Stimulated activated CD8-positive, alpha-beta memory T cell treated with anti-CD3 and anti-CD28 coated beads, Interleukin-4, amount 100 ng/mL, for 48 hours (primary cell): ENCODE measurements at regions not wholly inside any gene's neighbourhood (a gene's known extent, or its start where the extent isn't known, plus 50 kb on each side); places are given as distances from the start of the nearest gene placed in this dataset.
"Not testable (repeated sequence)": the region's sequence is repeated elsewhere in the genome, so short reads cannot be mapped to it uniquely, and the experiment has no call there.

ENCODE experiments used
- DNase-seq: peaks from one replicate; pipeline ENCODE4 v3.0.0-alpha.2; 2020

DNA sequence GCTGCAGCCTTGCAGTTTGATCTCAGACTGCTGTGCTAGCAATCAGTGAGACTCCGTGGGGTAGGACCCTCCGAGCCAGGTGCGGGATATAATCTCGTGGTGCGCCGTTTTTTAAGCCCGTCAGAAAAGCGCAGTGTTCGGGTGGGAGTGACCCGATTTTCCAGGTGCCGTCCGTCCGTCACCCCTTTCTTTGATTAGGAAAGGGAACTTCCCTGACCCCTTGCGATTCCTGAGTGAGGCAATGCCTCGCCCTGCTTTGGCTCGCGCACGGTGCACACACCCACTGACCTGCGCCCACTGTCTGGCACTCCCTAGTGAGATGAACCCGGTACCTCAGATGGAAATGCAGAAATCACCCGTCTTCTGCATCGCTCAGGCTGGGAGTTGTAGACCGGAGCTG, 203.2 kb downstream of the SNCAIP start:
- DNase-seq: not testable (repeated sequence)

DNA sequence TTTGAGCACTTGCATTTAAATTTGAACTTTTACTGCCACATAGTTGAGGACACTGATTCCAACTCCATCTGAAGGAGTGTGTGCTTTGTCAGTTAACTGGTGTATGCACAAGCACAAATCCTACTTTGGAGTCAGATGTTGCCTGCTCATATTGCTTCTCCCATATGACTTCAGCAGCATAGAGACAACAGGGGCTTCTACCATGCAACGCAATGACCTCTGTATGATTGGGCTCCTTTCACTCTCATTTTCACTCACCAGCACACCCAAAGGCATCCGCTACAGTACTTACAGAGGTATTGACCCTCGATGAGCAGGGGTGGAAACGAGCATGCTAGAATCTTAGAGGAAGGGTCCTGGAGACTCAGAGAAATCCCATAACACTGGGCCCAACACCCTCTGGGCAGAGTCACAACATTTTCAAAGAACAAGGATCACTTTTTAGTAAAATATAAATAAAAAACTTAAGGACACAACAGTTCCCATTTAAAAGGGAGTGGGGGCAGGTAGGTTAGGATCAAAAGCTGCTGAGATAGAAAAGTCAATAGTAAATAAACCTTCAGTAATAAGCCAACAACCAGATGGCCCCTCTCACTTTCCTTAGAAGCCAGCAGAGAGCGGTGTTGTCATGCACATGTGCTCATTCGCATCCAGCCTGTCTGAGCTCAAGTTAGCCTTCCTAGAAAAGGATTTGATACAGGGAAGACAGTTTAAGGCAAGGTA, 203.8 kb downstream of the SNCAIP start:
- DNase-seq: no peak

DNA sequence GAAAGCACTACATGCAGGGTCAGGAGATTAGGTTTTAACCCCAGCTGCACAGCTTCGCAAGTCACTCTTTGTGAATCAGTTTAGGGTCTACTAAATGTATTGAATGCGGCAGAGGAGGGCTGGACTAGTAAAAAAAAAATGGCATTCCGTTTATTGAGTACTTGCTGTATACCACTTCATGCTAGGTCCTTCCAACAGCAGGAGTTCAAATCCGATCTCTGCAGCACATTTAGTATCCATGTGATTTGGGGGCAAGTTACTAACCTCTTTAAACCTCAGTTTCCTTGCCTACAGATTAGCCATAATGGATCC, 204.4 kb downstream of the SNCAIP start:
- no peak for DNase-seq

DNA sequence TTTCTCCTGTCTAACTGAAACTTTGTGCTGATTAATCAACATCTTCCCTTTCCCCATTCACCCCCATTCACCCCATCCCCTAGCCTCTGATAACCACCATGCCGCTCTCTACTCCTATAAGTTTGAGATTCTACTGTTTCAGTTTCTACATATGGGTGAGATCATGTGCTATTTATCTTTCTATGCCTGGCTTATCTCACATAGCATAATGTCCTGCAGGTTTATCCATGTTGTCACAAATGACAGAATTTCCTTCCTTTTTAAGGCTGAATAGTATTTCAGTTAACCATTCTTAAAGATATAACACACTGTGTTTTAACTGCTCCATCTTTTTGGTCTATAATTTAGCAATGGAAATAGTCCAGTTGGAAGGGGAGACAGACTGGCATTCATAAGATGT, 205.1 kb downstream of the SNCAIP start:
- no peak for DNase-seq

DNA sequence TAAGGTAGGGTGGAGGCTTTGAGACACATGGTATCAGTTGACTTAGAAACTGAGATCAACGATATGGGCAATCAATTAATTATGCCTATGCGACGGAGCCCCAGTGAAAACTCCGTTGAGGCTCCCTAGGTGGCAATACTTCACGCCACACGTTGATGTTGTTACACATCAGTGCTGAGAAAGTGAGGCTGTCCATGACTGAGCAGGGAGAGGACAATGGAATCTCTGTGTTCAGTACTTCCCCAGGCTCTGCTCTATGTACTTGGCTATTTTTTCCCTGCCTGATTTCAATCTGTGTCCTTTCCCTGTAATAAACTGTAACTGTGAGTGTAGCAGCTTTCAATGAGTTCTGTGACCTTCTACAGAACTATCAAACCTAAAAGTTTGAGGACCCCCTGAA, 211.7 kb downstream of the SNCAIP start:
- no peak for DNase-seq

DNA sequence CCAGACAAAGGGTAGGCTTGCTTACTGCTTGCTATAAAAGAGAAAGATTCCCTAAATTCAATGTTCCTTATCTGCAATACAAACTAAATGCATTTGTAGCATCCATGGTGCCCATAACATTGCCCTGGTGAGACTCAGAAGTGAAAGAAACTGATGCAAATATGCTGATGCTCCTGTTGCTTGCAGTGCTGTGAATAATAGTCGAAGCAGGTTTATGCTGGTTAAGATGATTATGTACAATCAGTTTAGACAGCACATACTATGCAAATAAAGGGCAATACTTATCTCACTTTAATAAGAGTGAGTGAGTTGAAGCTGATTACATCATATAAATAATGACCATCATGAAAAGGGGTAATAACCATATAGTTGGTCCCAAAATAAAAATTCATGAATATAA, 215.5 kb downstream of the SNCAIP start:
- no peak for DNase-seq

DNA sequence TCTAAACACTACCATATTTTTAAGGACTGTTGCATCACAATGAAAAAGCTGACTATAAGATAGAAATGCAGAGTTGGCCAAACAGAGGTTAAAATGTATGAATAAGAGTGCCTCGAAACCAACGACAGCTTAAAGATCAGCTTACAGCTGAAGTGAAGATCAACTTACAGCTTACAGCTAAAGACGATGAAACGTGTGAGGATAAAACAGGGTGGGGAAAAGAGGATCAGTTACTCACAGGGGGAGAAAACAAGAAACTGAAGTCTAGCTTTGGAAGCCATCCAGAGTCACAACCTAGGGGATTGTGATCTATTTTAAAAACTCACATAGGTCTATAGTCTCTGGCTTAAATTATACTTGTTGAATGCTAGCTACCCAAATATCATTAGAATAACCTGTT, 220.0 kb downstream of the SNCAIP start:
- no peak for DNase-seq

DNA sequence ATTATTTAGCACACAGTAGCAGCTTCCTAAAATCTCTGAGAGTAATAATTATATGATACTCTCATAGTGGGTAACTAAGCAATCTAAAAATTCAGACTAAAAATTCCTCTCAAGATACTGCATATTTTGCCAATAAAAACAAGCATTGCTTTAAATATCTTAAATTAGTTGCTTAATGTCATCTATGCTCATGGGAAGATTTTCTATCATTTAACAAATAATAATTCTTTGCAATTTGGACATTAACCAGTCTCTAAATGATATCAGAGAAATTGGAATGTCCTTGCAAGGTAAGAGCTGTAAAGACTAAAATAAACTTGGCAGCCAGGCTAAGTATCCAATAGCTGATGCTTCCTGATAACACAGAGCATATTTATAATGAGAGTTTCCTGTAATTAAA, 221.8 kb downstream of the SNCAIP start:
- no peak for DNase-seq

DNA sequence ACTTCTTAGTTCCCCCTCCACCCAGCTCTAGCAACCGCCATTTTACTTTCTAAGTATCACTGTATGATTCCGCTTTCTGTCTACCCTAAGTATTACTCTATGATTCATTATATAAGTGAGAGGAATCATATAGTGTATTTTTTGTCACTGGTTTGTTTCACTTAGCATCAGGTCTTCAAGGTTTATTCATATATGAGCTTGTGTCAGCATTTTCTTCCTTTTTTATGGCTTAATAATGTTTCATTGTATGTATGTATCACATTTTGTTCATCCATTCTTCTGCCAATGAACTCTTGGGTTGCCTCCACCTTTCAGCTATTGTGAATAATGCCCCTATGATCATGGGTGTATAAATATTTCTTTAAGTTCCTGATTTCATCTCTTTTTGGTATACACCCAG, 222.8 kb downstream of the SNCAIP start:
- no peak for DNase-seq

DNA sequence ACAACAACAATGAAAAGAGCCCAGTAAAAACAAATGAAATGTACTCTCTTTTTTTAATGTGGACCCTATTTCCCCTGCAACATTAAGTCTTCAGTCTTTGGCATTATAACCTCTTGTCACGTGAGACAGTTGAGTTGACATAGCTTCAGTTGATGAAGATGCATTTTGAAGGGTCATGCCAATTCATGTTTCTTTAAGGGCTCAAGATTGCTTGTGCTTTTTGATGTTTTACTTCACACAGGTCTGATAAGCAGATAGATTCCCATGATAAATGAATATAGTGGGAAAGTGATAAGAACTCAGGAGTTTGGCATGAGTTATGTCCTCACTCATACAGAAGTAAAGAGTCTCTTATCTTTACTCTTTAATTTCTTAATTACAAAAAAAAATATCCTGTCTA, 229.4 kb downstream of the SNCAIP start:
- no peak for DNase-seq

DNA sequence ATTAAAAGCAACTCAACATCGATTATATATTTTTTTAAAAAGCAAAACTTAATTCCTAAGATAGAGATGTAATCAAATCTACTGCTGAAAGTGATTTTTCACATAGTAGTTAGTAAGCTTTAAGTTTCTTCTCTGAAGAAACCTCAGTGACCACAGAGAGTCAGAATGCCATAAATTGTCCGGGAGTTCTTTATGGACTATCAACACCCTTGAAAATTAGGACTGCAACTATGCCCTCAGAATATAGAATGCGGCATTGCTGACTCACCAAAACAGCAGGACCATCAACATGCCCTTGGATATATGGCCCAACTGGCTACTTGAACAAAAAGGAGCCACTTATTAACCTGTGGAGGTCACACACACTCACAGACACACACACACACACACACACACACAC, 228.9 kb upstream of the SNX2 start:
- no peak for DNase-seq

DNA sequence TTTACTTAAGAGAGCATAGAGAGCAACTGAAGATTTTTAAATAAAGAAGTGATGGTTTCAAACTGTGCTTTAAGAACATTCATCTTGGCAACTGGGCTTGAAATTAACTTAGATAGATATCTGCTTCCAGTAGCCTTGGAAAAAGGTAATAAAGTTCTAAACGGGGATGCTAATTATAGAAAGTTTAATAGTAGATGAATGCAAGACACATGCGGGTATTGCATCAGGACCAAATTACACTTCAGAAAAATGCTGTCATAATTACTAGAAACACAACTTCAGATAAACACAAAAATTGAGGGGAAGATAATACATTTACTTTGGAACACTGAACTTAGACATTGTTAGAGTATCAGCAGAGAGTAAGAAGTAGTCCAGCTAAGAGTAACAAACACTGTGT, 227.7 kb upstream of the SNX2 start:
- DNase-seq: no peak

DNA sequence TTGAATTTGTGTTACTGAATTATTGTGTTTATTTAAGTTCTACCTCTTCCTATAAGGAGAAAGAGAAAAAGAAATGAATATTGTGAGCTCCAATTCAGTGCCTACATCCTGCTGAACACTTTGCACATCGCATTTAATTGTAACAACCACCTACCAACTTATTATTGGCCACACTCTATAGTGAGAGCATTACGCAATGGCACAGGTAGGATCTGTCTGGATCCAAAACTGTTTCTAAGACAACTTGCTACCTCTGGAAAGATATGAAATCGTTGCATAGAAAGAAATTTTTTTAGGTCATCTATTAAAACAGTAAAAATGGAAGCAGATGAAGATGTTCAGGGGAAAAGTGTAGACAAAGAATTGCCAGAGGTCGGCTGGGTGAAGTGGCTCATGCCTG, 227.2 kb upstream of the SNX2 start:
- no peak for DNase-seq

DNA sequence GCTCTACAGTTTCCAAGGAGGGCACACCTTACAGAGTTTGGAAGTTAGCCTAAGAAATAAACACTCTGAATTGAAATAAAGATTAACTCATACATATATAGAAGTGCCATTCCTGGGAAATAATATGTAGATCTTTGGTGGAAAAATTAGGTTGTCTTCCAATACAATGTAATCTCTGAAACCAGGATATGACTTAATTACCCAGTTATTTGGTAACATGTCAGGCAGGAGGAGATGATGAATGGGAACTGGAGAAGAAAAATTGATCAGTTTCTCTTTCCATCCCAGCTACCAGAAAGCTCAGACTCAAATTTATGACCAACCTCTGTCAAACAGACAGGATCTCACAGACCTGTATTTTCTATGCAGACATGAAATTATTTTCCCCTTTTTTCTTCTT, 215.2 kb upstream of the SNX2 start:
- no peak for DNase-seq

DNA sequence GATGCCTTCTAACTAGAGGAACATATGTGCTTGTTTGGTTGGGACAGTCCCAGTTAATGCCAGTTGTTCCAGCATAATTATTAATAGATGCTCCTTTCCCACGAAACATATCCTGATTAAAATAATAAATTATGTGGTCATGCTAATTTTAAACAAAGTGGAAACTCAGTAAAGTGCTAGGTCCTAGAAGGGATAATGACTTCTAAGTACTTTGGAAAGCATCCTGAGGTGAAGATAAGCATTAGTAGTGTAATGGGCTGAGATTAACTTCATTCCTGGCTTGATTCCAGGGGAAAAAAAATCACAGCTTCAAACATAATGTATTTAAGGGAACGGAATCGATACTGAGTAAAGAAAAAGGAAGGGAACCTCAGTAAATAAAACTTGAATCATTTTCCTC, 213.7 kb upstream of the SNX2 start:
- no peak for DNase-seq

DNA sequence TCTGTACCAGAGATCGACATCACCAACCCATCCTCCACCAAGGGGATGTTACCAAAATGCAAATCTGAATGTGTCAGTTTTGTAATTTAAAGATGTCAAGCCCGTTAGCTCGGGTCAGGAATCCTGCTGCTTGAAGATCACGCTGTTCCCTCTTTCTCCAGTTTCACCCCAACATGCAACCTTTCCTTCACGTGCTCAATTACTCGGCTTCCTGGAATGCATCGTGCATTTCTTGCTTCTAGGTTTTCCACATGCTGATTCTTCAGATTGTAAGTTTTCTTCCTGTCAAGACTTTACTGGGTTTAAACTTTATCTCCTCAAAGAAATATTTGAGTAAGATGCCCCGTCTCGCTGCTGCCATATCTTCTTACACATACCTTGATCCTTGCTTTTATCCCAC, 209.5 kb upstream of the SNX2 start:
- DNase-seq: no peak

DNA sequence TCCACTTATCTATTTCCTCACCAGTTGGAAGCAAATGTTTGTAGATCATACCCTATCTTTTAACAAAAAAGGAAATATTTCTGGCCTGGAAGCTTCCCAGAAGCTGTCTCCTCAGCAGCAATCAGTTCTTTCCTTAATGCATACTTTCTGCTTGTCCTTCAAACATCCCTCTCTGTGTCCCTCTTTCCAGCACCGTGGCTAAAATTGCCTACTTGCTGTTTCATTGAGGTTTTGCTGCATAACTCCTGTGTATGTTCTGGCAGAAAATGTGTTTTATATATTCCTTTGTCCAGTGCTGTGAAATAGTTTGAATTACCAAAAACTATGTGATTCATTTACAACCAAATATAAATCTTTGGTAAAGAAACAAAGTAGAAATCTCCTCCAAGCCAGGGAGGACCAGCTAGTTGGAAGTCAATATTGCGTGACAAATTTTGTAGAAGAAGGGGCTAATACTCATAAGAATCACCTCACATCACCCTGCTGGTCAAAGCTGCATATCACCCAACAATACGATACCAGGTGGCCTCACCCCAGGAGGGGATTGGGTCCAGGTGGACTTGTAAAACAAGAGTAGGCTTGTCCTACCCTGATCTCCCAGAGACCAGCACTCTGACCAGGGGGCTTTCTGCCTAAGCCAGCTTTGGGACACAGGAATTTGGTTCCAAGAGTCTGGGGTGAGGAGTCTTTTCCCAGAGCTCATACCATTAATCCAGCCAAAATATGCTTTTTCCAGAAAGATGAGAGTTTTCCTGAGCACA, 198.4 kb upstream of the SNX2 start:
- no peak for DNase-seq

DNA sequence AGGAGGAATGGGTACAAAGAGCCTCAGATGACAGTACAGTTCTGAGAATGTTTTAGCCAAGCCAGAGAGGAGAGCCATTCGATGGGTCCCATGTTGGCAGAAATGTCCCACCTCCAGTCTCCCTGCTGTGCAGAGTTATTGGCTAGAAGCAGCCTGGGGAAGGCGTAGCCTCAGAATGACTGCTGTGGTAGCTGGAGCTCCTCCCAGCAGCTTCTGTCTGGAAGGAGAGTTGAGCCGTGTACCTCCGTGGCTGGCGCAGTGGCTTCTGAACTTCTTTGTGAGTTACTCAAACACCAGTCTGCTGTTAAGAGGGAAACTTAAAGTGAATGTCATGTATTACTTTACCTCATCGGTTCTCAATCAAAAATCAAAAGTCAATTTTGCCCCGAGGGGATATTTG, 193.3 kb upstream of the SNX2 start:
- DNase-seq: no peak

DNA sequence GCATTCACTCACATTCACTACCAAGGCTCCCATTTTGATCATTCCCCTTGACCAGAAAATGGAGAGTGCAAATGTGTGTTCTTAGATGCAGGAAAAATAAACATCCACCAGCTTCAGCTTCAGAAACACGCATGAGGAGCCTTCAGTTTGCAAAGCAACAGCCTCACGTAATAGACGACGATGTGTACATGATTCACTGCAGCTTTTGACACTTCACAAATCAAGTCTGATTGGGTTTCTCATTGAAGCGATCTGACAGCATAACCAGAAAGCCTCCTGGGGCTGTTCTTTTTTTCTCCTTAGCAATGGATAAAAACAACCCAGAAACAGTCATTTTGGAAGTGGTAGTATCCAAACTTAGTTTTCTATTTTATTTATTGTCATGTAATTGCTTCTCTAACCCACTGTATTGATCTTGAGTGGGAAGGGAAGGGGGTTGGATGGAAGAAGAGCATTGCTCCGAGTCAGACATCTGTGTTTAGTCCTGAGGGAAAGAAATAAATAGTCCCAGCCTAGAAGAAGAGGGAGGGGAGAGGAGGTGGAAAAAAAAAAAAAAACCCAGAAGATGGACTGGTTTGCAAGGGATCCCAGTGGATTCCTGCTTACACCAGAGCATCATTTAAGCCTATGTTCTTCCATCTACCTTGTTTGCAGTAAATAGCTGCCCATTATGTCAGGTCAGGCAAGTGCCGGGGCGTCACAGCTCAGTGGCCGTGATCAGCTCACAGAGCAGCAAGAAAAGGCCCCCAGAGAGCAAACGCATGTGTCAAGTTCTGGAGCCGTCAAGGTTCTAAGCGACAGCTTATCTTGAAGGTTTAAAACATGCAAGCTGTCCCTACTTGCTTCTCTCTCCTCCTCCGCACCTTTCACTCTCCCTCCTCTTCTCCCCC, 190.2 kb upstream of the SNX2 start:
- DNase-seq: no peak

DNA sequence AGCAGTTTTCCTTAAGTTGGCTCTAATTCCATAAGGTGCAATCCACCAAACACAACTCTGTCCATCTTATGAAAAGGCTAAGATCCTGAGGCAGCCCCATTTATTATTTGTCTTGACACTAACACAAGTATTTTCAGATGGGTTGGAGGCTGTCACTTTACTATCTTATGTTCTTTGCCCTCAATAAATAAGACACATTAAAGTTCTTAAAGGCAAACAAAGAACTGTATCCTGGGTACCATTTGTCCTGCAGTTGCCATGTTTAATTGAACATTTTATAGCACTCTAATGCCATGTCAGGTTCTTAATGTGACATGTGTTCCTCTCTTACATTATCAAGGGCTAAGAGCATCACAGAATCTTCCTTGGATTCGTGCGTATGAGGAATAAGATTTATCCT, 189.5 kb upstream of the SNX2 start:
- DNase-seq: no peak

DNA sequence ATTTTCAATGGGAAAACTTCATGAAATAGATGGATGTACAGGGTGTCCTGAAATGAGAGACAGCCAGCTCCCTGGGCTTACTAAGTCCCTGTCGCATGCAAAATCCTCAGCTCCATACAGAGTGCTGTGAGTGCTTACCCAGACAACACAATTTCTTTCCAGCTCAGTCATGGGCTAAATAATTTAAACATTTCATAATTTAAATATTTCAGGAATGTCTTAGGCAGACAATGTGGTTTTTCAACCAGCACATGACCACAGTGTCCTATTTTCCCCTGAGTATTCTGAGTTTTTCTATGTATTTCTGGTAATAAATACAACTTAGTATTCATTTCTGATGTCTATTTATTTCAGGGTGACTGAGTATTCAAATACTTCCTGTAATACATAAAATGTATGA, 188.5 kb upstream of the SNX2 start:
- DNase-seq: no peak

DNA sequence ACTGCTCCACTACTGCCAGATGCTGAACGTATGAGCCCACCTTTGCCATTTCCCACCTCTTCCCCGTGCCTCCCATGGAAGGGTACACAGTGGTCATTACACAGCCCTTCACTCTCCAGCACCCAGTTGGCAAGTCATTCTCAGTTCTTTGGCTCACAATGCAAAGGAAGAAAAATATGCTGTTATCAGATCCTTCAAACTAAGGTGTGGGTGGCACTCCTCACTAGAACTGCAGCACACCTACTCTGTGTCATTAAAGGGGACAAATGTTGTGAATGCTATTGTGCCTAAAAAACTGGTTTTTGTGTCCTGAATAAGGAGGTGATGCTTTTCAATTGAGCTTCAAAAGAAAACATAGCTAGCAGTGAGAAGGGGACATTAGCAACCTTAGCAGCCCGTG, 183.1 kb upstream of the SNX2 start:
- no peak for DNase-seq

DNA sequence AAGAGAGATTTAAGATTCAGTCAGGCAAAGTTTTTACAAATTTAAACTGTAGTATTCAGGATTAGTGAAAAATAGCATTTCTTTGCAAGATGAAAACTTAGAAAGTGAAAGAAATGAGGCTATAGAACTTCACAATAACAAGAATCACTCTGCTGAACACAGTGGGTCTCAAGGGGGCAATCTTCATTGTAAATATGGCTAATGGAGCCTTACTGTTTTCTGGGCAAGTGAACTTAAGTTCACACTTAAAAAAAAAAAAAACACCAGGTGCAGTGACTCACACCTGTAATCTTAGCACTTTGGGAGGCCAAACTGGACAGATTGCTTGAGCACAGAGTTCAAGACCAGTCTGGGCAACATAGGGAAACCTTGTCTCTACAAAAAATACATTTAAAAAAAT, 175.9 kb upstream of the SNX2 start:
- no peak for DNase-seq

DNA sequence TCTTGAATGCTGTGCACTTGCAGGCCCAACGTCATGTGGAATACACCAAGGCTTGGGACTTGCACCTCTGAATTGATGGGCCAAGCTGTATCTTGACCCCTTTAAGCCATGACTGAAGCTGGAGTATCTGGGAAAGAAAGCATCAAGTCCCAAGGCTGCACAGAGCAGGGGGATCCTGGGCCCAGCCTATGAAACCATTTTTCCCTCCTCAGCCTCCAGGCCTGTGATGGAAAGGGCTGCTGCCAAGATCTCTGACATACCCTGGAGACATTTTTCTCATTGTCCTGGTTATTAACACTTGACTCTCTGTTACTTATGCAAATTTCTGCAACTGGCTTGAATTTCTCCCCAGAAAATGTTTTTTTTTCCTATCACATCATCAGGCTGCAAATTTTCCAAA, 174.0 kb upstream of the SNX2 start:
- no peak for DNase-seq
